ENCODE measurements at regions not wholly inside any gene's neighbourhood (a gene's known extent, or its start where the extent isn't known, plus 50 kb on each side); places are given as distances from the start of the nearest gene placed in this dataset.

DNA sequence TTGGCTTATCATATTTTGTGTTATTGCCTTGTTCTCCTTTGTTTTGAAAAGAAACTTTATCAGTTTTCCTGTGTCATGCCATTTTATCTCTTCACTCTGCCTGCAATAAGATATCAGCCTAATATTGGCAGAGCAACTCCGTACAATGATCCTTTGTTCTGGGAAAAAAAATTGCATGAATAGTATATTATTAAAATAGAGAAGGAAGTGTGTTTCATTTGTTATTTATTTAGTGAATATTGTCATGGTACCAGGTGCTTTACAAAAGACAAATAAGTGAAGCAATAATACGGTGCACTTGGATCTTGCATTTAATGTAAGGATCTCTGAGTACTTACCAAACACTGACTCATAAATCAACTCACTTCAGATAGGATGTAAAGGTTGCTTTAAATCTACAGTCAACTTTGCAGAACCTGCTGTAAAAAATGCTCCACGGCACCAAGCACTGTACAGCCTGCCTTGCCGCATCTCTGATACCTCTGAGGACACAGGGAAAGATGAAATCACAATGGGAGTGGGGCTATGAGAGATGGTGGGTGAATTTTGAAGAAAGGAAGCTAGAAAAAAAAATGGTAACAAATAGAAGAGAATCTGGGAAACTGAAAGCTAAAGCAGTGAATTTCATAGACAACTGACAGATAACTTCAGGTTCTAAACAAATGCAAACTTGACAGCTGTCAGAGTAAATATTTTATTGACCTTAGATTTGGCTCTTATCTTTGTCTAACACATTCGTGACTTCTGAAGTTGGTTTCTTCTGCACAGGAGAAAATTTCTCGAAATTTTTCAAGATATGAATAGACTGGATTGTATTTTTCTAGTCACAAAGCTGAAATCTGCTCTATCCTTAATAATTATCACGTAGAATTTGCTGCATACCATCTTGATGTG, 232.1 kb downstream of the ENC1 start:
- TF ChIP-seq, protein P1, sequence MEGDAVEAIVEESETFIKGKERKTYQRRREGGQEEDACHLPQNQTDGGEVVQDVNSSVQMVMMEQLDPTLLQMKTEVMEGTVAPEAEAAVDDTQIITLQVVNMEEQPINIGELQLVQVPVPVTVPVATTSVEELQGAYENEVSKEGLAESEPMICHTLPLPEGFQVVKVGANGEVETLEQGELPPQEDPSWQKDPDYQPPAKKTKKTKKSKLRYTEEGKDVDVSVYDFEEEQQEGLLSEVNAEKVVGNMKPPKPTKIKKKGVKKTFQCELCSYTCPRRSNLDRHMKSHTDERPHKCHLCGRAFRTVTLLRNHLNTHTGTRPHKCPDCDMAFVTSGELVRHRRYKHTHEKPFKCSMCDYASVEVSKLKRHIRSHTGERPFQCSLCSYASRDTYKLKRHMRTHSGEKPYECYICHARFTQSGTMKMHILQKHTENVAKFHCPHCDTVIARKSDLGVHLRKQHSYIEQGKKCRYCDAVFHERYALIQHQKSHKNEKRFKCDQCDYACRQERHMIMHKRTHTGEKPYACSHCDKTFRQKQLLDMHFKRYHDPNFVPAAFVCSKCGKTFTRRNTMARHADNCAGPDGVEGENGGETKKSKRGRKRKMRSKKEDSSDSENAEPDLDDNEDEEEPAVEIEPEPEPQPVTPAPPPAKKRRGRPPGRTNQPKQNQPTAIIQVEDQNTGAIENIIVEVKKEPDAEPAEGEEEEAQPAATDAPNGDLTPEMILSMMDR (IDR thresholded peaks at IDR 0.05) = no peak

DNA sequence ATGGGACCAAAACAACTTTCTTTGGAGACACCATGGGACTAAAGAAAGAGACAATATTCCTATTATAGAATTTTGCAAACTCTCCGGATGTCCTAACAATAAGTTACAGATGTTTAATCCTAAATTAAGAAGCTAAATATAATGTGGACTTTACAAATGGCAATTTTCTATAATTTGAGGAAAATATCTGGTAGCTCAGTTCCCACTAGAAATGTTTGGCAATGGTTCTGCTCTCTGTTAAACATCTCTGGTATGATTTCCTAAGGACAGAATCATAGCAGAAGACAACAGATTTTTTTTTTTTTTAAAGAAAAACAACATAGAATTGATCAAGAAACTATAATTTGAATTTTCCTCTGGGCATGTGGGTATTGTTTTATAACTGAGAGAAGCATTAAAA, 232.8 kb downstream of the ENC1 start:
- TF ChIP-seq, protein P1 (IDR thresholded peaks at IDR 0.05) = no peak

DNA sequence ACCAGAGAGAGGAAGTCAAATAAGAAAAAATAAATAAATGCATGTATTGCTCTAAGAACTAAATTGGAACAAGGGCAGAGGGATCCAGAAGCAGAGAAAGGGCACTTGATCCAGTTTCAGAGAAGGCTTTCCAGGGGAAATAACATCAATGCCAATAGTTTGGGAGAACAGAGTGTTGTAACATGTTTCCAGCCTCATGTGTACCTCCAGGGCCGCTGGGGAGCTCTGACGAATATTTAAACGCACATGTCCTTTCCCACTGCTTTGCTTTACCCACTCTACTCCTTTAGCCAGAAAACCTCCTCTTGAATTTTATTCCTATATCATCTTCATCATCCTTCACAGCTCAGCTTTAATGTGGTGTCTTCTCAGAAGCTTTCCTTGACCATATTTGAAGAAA, 233.7 kb downstream of the ENC1 start:
- TF ChIP-seq, protein P1 (IDR thresholded peaks at IDR 0.05) = no peak

DNA sequence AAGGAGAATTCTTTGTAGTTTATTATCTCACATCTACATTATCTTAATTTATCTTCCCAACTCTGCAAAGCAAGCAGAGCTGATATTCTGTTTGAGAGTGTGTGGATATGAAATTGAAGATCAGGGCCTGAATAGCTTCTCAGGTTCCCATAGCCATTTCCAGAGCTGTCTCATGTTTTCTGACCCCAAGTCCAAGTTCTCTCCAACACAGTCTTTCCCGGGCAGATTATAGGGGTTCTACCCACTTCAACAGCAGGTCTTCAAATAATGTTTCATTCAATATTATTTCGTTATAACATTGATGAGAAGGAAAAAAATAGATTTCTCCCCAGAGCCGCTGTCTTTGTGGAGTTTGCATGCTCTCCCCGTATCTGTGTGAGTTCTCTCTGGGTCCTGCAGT, 234.9 kb downstream of the ENC1 start:
- TF ChIP-seq, protein P1 (IDR thresholded peaks at IDR 0.05) = no peak

DNA sequence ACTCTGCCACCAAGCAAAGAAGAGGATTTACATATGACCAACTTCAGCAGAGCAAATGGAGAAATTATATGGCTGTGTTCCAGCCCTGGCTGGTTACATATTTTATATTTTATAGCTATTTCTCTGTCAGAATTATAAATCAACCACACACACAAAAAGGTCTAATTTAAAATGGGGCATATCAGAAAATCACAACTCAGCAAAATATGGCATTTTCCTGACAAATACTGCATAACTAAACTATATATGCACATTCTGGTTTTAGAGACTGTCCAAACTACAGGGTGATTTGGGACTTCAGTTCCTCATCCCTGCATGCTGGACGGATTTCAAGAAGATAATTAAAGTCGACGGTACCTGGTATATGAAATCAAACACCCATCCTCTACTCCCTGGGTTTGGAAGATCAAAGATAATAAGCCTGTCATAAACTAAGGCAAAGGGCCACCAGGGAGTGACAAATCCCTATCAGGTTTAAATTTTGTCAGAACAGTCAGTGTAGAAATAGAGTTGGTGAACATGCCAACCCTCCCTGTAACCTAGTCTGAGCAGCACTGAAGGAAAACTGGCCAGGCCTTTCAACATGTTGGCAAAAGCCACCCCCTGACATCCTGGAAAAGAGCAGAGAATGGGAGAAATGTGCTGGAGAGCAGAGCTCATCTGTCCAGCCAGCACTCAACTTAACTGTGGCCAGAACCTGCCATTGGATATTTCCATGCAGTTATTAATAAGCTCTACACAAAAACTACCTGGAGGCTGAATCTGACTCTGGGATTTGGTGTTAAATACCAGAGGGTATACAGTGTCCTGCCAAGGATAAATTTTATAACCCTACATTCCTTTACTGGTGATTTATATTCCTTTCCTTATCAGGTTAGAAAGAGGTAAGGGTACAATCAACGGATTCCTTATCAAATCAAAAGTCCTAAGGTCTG, 235.7 kb downstream of the ENC1 start:
- TF ChIP-seq, protein P1 (IDR thresholded peaks at IDR 0.05) = no peak

DNA sequence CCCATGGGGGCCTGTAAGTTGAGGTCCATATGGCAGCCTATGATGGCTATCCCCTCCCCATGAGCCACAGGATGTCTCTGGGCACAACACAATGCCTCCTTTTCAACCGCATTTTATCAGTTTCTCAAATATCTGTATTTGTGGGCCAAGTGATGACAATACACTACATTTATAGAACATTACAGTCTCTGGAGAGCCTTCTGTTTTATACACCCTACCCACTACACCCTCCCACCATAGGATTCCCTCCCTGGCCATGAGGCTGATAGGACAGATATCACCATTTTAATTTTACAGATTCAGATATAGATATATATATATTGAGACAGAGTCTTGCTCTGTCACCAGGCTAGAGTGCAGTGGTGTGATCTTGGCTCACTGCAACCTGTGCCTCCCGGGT, 236.8 kb downstream of the ENC1 start:
- TF ChIP-seq, protein P1 (IDR thresholded peaks at IDR 0.05) = no peak

DNA sequence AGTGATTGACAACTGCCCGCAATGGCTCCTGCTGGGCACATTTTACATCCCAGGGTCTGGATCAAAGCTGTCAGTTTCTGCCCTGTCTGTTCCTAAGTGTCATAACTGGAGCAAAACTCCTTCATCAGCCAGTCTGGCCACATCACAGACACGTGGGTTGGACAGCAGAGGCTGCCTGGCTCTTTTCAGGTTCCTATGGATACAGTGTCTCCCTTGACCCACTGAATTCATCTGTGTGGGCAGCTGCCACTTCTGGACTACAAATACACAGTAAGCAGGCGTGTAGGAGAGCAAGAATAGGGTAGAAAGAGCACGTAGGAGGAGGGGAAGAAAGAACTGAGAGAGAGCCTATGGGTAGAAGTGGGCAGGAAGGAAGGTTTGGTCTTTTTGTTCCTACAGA, 238.0 kb downstream of the ENC1 start:
- TF ChIP-seq, protein P1 (IDR thresholded peaks at IDR 0.05) = no peak

Measured in LNCAP (cell line).